Adrenal gland (tissue), 5 donors: ENCODE measurements at regions not wholly inside any gene's neighbourhood (a gene's known extent, or its start where the extent isn't known, plus 50 kb on each side); places are given as distances from the start of the nearest gene placed in this dataset.
A peak's percentile ranks its signal among the peaks of the same experiment; 100 is the strongest.
"Not testable (repeated sequence)": the region's sequence is repeated elsewhere in the genome, so short reads cannot be mapped to it uniquely, and the experiment has no call there.

ENCODE experiments used
- CTCF ChIP-seq, 6 experiments: fragments of 450-650 bp in 4 of 6; fragments of 200-600 bp in 2 of 6; sonication (generic) in 1 of 6; IDR thresholded peaks; 1 replicate in 5 of 6; 2 replicates in 1 of 6; pipeline versions ENCODE4 v1.5.1 to v1.8.0; 2016 to 2021; ENCODE audit warnings: antibody characterized with exemption in 6 of 6, mild to moderate bottlenecking in 2 of 6, moderate library complexity in 1 of 6
- POLR2A ChIP-seq, 2 donors: fragments of 450-650 bp; IDR thresholded peaks; one replicate each; pipeline ENCODE4 v1.6.1; 2017; ENCODE audit warnings: antibody characterized with exemption in 2 of 2, mild to moderate bottlenecking in 2 of 2, moderate library complexity in 1 of 2
- donor health status: DM: no; HTN: no; CAD: no.

GRCh38 chr6:86175149-86175548, 532.5 kb upstream of the SYNCRIP start:
- TF ChIP-seq CTCF (IDR thresholded peaks at IDR 0.05), result peak; percentile 22 to 65 (median 46)
- not testable (repeated sequence) for TF ChIP-seq POLR2A (IDR thresholded peaks at IDR 0.05)
